ENCODE measurements at regions not wholly inside any gene's neighbourhood (a gene's known extent, or its start where the extent isn't known, plus 50 kb on each side); places are given as distances from the start of the nearest gene placed in this dataset.

DNA sequence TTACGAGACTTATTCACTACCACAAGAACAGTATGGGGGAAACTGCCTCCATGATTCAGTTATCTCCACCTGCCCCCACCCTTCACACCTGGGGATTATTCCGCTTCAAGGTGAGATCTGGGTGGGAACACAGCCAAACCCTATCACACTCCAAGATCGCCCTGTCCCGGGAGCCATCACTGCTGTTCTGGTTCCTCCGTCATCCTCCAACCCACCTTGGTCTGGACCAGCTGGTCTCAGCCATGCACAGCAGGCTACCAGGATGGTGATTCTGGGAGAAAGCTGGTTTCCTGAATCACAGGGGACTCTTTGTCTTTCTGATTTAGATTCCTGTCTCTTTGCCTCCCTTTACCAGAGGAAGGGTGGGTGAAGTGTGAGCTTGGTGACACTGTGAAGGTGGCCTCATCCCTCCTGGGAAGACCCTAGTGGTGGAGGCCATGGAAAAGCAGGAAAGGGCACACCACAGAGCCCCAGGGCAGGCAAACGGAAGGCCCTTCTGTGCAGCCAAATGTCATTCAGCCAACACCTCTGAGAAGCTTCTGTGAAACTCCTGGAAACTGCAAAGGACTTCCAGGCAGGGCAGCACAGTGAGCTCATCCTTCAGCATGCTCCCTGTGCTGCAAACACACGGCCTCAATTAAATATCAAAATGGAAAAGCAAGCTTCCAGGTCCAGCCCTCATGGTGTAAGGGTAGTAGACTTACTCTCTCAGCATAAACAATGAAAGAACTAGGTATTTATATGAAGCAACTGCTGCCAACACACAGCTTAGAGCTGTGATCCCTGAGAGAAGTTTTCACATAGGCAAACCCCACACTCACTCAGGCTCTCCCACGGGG, 169.8 kb downstream of the ANKRD60 start:
- FAIRE-seq = no peak

DNA sequence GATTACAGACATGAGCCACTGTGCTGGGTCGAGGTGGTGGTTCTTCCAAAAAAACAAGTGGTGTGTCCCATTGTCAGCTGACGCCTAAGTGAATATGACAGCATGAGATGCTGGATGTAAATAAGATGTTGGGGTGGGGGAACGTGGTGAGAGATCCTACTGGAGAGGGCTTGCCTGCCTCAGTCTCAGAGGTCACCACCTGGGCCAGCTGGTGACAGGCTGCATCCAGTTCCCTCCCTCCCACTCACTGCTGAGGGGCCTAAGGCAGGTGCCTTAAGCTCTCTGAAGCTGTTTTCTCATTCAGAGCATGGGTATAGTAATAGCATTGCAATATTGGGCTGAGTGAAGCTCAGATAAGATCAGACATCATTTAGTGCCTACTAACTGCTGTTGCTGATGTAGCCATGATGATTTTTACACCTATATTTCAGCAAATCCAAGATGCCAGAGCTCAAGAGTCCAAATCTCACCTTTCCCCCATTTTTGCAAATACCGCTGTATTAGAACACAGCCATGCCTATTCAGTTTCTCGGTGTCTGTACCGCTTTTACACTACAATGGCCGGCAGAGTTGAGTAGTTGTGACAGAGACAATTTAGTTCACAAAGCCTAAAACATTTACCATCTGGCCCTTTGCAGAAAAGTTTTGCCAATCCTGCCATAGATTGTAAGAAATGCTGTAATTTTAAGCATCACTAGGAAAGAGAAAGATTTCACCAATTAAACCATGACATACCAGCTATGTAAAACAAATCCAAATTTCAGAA, 171.3 kb downstream of the ANKRD60 start:
- FAIRE-seq = no peak

DNA sequence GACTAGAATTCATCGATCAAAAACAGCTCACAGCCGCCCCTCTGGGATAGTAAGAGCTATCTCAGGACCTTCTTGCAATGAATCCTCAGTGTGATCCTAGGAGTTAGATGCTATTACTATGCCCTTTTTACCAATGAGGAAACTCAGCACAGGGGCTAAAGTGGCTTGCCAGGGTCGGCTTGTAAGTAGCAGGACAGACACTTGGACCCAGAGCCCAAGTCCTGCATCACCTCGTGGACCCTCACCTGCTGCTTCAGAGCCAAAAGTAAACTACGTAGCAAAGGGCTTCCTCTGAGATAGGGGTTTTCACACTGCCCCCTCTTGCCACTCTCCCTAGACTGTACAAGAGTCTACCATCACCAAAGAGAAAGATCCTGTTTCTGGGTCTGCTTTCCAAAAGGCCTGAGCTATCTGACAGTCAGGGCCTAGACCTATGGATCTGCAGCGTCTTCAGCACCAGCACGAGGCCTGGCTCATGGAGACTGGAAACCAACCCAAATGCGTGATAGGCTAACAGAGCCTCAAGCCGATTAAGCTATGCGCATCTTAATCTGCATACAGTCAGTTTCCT, 172.3 kb downstream of the ANKRD60 start:
- no peak for FAIRE-seq

DNA sequence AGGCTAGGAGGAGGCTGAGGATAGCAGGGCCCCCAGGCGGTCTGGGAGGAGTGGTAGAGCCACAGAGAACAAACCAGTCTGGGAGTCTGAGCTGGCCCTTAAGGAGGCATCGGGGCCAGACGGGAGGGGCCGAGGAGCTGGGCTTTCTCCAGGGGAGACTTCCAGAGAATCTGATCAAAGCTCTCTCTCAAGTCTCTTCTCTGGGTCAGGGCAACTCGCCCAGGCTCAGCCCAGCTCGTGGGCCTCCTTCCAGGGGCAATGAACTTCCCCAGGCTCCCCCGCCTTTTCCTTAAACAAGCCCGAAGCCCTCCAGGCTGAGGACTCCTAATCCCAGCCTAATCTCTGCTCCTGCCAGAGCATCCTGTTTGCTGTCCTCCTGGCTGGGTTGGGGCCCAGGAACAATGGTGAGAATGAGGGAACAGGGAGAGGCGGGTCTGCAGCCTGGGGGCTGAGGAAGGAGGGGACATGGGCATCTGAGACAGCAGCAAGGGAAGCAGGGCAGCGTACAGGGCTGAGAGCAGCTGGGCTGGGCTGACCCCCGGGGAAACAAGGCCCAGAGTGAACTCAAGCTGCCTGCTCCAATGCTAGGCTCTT, 173.6 kb downstream of the ANKRD60 start:
- FAIRE-seq = peak; percentile 96

DNA sequence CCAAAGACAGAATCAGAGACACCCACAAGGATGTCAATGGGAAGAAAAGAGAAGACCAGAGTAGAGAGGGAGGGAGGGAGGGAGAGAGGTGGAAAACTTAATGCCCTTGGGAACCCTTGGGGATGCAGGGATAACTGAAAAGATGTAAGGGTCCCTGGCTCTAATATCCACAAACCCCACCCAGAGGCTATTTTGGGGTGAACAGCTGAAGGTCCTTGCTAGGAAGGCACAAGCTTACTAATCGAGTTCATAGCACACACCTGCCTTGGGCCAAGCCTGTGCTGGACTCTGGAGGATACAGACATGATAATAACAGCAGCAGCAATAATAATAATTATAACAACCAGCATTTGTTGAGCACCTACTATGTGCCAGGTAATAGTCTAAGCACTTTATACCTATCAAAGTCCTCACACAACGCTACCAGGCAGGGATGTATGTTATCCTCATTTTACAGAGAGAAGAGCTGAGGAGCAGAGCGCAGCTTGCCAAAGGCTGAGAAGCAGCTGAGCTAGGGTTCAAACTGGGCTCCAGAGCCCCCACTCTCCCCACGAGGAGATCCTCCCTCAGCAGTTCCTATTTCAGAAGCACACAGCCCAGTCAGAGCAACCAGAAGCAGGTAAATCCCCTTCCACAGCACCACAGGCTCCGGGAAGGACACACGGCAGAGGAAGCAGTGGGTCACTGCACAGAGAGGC, 174.2 kb downstream of the ANKRD60 start:
- FAIRE-seq = no peak

DNA sequence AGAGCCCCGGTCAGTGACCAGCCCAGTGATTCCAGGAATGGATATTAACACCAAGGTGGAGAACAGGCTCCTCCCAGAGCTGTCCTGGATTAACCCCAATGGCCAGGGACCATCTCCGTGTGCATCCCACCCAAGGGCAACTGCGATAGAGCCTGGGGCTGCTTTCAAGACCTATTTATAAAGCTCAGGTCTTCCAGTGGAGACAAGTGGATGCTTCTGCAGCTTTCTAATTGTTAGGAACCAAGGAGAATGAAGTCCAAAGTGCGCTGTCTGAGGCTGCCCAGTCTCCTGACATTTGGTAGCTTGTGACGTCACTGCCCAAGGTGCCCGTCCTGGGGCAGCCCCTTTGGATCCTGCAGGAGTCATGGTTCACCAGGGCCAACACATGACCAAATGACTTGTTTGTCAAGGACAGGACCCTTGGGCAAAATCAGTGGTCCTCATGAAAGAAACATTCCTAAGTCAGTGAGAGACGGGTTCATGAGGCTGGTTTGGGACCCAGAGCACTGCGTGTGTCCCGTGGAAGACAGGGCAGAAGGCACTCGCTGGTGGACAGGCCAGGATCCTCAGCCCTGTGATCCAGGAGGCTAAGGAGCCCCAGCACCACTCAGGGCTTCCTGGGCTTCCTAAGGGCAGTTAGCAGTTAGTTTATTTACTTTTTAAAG, 174.9 kb downstream of the ANKRD60 start:
- FAIRE-seq = no peak

DNA sequence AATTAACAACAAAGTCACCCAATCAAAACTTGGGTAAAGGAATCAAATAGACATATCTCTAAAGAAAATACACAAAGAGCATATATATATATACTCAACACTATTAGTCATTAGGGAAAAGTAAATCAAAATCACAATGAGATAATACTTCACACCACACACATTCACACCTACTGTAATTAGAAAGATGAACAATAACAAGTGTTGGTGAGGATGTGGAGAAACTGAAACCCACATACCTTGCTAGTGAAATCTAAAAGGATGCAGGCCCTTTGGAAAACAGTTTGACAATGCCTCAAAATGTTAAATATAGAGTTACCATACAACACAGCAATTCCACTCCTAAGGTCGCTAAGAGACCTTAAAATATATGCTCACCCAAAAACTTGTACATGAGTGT, 177.1 kb downstream of the ANKRD60 start:
- FAIRE-seq = no peak

DNA sequence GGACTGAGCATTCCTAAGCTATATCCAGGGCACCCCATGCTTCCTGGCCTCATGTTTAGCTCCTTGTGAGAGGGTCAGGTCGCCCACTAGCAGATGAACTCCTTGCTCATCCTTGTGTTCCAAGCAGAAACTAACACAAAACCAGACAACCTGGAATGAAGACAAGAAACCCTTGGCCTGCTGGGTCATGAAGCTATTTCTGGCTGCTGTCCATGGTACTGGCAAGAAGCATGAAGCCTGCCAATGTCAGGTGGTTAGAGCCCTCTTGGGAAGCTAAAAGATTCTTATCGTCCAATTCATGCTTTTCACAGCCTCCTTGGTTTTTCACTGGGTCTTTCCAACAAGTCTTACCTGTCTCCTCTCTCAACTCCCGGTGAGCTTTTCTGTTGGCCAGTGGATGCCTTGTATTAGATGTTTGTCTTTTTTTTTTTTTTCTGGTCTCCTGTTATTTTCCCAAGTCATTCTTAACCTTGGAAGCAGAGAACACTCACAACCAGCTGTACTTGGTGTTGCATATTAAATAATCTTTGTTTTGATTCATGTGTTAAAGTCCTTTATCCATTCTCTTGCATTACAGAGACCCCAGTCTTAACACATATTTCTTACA, 180.3 kb downstream of the ANKRD60 start:
- no peak for FAIRE-seq

DNA sequence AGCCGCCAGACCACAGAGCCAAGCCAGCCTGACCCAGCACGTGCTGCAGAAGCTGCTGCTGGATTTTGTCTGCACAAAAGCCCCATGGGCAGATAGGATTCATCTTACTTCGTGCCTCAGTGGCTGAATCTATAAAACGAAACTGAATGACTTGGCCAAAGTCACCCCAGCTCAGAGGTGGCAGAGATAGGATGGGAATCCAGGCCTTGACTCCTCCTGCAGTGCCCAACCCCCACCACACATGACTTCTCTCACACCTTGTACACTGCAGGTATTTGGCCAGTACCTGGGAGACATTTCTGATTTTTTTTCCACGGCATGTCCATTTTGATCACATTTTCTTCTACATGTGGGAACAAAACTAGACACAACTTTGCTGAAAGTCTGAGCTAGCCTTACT, 182.1 kb downstream of the ANKRD60 start:
- no peak for FAIRE-seq

DNA sequence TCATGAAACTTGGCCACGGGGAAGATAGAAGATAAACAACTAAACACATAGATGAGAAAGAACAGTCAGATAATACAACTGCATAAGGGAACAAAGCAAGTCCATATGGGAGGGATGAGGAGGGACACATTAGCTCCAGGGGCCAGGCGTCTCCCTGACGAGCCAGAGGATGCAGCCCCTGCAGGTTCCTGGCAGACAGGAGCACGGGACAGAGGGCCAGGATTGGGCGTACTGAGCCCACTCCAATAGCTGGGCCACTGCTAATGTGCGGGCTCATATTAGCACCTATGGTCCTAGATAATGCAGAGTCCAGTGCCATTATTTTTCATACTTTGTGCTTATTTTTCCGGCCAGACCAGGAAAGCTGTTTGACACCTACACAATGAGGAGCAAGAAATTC, 182.9 kb downstream of the ANKRD60 start:
- FAIRE-seq = no peak

DNA sequence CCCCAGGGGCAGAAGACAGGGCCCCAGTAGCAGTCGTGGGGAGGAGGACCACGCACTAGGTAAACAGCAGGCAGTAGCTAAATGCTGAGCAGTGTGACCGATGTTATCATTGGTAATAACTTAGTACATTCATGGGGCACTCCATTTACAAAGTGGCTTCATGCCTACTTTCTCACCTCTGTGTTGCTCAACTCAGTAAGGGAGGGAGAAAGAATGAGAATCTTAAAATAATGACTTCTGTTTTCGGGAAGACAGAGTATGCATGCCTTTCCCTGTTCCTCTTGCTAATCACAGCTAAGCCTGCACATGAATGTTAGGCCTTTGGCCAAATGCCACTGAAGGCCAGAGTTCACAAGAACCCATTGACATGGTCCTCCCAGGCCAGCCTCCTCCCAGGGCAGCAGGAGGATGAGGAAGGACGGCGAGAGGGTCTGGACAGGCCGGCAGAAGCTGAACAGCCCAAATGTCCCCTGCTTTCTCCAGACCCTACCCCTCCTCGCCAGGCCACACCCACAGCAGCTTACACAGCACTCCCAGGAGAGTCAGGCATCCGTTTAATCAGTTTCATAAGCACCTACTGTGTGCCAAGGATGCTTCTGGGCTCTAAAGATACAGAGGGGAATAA, 183.4 kb downstream of the ANKRD60 start:
- no peak for FAIRE-seq

DNA sequence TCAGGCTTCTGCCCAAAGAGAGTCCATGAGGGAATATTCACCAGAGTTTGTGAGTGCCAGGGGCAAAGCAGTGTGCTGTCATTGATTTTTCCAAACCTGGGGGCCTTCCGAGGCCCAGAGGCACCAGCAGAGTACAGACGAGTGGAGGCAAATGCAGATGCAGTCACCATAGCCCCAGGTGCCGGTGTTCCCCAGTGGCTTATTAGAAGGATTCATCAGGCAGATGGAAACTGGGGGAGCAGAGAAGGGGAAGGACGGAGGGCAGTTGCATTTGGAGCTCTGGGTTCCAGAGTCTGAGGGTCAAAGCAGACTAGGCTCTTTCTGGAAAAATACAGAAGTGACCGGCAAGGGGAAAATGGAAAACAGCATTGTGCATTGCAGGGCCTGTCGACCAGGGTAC, 184.2 kb downstream of the ANKRD60 start:
- no peak for FAIRE-seq

DNA sequence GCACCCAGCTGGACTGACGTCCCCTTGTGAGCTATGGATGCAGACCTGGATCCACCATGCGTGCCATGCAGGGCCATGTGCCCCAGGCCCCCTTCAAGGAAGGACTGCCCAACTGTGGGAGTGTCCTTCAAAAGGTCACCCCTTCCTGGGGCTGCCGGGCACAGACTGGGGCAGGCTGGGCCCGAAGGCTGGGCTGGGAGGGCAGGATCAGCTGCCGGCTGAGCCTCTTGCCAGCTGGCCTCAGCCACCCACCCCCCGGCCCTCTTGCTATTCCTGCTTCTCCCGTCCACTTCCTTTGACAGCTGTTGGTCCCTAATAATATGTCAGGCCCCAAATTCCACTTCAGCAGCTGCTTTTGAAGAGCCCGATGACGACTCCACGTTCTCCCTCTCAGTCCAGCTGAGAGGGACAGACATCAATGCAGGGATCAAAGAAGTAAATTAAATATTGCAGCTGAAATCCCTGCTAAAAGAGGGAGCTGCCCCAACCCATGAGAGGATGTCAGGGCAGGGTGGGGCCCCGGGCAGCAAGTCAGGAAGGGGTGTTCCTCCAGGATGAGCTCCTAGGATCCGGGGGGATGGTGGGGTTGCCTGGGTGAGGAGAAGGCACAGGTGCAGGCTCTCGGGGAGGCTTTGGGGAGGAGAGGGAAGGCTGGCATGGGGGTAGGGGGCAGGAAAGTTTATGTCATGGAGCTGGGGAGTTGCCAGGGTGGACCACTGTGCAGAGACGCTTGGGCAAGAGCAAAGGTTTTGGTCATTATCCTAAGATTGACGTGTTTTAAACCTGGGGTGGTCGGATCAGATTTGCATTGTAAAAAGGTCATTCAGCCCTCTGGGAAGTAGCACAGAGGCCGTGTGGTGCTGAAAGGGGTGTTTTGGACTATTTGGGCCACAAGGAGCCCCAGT, 185.0 kb downstream of the ANKRD60 start:
- no peak for FAIRE-seq

DNA sequence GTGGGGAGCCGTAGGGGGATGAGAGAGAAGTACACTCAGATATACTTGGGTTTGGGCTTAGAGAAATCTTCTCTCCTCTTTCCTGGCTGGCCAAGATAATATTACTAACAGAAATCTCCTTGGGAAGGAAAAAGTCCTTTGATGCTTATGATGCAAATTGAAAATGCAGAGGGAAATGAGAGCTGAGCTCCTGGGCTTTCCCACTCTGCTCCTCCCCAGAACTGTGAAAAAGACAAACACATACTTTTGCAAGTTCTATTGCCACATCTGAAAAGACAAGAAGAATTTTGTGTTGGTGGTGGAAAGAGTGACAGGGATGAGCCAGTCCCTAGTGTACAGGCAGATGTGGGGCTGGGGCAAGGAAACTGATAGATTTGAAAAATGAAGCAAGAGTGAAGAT, 185.9 kb downstream of the ANKRD60 start:
- FAIRE-seq = no peak

DNA sequence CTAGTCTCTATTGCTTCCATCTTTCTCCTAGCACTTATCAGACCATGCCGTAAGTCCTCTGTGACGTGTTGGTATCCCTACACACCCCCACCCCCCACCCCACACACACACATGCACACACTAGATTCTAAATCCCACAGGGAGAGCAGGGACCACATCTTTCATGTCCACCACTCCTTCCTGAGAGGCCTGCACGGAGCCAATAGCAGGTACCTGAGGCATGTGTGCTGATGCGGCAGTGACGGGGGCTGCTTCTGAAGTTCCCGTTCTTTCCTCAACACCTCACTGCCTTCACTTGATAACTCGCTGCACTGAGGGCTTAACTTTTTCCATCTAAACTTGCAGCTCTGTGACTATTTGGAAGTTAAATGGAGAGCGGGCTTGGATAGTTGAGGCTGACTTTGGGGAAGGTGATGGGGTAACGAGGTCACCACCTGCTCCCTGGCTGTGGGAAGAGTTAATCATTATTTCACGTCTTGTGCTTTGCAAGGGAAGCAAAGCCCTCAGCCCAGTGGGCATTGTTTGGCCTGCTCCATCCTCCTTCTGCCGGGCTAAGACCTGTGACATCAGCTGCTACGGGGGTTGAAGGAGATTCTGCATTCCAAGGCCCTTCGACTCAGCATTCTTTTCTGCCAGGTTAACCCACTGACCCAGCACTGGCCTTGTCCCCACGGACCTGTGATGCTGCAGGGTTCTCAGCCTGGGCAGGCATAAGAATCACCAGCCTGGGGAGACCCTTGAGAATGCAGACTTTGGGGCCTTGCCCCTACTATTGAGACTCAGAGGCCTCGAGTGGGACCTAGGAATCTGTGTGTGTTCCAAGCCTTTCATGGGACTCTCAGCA, 187.8 kb downstream of the ANKRD60 start:
- no peak for FAIRE-seq

DNA sequence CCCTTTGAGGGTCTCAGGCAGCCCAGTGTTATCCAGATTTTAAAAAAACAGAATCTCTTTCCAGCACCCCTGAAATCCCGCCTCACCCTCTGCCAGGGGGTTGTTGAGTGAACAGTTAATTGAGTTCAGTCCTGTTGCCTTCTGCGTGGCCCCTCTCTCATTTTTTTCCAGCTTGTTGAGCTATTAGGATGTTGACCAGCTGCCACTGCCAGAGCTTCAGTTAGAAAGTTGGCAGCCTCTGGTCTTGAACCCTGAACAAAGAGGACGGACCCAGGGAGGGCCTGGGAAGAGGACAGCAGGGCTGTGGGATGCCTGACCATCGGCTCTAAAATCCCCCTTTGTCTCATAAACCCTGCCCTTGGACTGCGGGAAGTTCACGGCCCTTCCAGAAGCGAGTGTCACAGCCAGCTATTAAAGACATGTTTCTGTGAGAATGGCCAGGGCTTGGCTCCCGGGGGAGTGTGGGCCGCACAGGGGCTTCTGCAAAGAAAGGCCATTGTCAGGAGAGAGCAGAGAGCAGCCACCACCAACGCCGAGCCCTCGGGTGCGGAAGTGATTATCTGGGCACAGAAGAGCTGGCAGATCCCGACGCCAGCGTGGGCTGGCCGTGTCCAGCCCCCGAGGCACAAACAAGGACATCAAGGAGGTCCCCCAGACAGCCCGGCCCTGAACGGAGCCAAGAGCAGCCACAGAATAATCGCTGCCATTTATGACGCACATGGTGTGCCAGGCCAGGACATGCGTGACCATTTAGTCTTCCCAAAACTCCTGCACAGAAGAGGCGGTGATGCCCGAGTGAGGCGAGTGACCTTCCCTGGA, 189.0 kb downstream of the ANKRD60 start:
- FAIRE-seq = no peak

DNA sequence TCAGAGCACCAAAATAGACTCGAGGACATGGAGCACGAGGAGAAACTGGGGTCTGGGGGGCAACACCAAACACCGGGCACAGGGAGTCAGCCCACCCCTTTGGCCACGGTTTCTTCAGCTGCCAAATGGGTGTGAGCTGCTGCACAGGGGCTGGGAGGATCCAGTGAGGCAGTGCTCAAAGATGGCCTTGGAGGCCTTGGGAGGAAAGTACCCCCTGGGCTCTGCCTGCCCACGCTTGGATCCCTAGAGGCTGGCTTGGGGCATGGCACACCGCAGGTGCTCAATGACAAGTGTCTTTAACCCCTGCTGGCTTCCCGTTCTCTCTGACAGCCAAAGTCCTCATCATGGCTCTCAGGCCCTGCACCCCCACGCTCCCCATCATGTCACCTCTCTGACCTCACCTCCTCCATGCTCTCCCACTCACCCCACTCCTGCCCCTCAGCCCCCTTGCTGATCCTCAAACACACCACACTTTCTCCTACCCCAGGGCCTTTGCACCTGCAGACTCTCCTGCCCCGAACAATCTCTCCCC, 190.3 kb downstream of the ANKRD60 start:
- FAIRE-seq = no peak

DNA sequence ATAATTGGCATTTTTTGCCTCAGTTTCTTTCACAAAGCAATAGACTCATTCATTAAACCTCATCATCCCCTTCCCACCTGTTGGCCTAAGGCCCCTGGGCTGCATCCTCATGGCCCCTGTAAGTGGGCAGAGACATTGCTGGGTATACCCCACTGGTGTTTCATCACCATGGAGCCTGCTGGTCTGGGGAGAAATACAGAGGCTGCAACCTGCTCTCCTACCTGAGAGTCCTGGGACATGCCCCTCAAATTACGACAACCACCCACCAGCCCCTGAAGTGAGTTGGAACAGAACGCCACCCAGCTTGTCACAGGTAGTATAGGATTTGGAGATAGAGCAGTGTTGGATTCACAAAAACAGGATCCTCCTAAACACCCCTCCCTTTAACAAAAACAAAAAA, 190.8 kb downstream of the ANKRD60 start:
- FAIRE-seq = no peak
